ENCODE measurements at regions not wholly inside any gene's neighbourhood (a gene's known extent, or its start where the extent isn't known, plus 50 kb on each side); places are given as distances from the start of the nearest gene placed in this dataset.

DNA sequence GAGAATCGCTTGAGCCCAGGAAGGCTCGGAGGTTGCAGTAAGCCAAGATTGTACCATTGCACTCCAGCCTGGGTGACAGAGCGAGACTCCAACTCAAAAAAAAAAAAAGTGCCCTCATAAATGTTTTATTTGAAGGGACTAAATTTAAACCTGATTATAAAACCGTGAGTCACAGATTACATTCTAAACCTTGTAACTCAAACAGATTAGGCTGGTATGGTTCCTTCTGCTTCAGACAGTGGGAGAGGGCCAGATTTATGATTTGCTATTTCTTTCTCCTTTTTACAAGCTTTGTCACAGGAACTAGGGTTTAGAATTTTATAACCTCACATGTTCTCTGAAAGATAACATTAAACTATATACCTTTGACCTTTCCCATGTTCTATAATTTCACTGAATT, 801.2 kb upstream of the ZWINT start:
- TF ChIP-seq CTCF (conservative IDR thresholded peaks at IDR 0.05; ENCODE audit: low read length) (no peak), EZH2phosphoT487 (IDR thresholded peaks at IDR 0.05; ENCODE audit: borderline replicate concordance) (no peak)
- H3K4me3 ChIP-seq (ENCODE audit: low read length, poor library complexity, severe bottlenecking) = no peak overlapping the region
- H3K4me1 ChIP-seq (ENCODE audit: insufficient read depth, low read length, poor library complexity, severe bottlenecking) = no peaks in the 10 kb centered on the region
- no peaks in the 10 kb centered on the region for H4K20me1 ChIP-seq (ENCODE audit: insufficient read depth, low read length, poor library complexity, severe bottlenecking)
- H3K79me2 ChIP-seq (ENCODE audit: insufficient read depth, low read length) = no peaks in the 10 kb centered on the region
- no peaks in the 10 kb centered on the region for H3K27me3 ChIP-seq (ENCODE audit: insufficient read depth, low read length, poor library complexity, severe bottlenecking)
- no peak overlapping the region for H3K4me2 ChIP-seq (ENCODE audit: low read depth, low read length, poor library complexity, severe bottlenecking)
- no peaks in the 10 kb centered on the region for H3K36me3 ChIP-seq (ENCODE audit: insufficient read depth, low read length)
- H3K9ac ChIP-seq (ENCODE audit: low read depth, low read length, poor library complexity, severe bottlenecking) = no peak overlapping the region
- no peaks in the 10 kb centered on the region for H3K9me3 ChIP-seq (ENCODE audit: insufficient read depth, low read depth, low read length)
- H3F3A ChIP-seq (ENCODE audit: low read depth) = no peaks in the 10 kb centered on the region
- no peak overlapping the region for H2AFZ ChIP-seq (ENCODE audit: low read length)
- H3K9me2 ChIP-seq (replicated peaks; ENCODE audit: low read depth, low read length) = no peaks in the 10 kb centered on the region

DNA sequence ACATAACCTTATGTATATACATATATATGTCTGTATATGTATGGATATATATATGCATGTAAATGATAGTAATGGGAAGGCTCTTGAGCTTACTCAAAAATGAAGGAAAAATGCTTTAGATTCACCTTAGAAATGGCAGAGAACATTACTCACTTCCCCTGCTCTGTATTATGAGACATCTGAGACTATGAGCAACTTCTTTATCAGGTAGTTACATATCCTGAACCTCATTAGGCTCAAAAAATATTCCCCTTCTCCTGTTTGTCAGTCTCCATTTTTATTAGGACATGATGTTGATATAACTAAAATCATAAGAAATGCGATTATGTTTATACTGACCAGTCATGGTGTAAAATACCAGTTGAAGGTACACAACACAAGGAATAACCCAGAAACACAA, 800.1 kb upstream of the ZWINT start:
- no peaks in the 10 kb centered on the region for H3K36me3 ChIP-seq (ENCODE audit: insufficient read depth, low read length)
- H3K27me3 ChIP-seq (ENCODE audit: insufficient read depth, low read length, poor library complexity, severe bottlenecking) = no peaks in the 10 kb centered on the region
- H3K4me2 ChIP-seq (ENCODE audit: low read depth, low read length, poor library complexity, severe bottlenecking) = no peak overlapping the region
- H2AFZ ChIP-seq (ENCODE audit: low read length) = no peak overlapping the region
- H3K9me3 ChIP-seq (ENCODE audit: insufficient read depth, low read depth, low read length) = no peaks in the 10 kb centered on the region
- no peaks in the 10 kb centered on the region for H4K20me1 ChIP-seq (ENCODE audit: insufficient read depth, low read length, poor library complexity, severe bottlenecking)
- TF ChIP-seq EZH2phosphoT487 (IDR thresholded peaks at IDR 0.05; ENCODE audit: borderline replicate concordance) = no peak
- TF ChIP-seq CTCF (conservative IDR thresholded peaks at IDR 0.05; ENCODE audit: low read length) = no peak
- H3K9me2 ChIP-seq (replicated peaks; ENCODE audit: low read depth, low read length) = no peaks in the 10 kb centered on the region
- H3K79me2 ChIP-seq (ENCODE audit: insufficient read depth, low read length) = no peaks in the 10 kb centered on the region
- H3F3A ChIP-seq (ENCODE audit: low read depth) = no peaks in the 10 kb centered on the region
- H3K9ac ChIP-seq (ENCODE audit: low read depth, low read length, poor library complexity, severe bottlenecking) = no peak overlapping the region
- no peaks in the 10 kb centered on the region for H3K4me1 ChIP-seq (ENCODE audit: insufficient read depth, low read length, poor library complexity, severe bottlenecking)
- no peak overlapping the region for H3K4me3 ChIP-seq (ENCODE audit: low read length, poor library complexity, severe bottlenecking)

DNA sequence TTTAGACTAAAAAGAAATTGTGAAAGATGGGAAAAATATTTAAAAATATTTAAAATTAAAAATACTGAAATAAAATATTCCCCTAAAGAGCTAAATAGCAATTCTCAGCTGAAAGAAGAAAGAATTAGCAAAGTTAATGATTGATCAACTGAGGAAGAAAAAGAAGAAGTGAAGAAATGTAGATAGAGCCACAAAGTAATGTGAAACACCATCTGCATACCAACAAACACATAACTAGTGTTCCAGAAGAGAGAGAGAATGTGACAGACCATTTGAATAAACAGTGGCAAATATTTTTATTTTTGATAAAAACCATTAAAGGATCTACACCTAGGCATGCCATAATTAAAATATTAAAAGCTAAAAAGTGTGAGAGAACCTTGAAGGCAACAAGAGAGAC, 784.5 kb upstream of the ZWINT start:
- no peak for TF ChIP-seq CTCF (conservative IDR thresholded peaks at IDR 0.05; ENCODE audit: low read length)
- no peak for TF ChIP-seq EZH2phosphoT487 (IDR thresholded peaks at IDR 0.05; ENCODE audit: borderline replicate concordance)
- no peaks in the 10 kb centered on the region for H3K9me2 ChIP-seq (replicated peaks; ENCODE audit: low read depth, low read length)
- no peaks in the 10 kb centered on the region for H3K79me2 ChIP-seq (ENCODE audit: insufficient read depth, low read length)
- H3K4me3 ChIP-seq (ENCODE audit: low read length, poor library complexity, severe bottlenecking) = no peak overlapping the region
- no peaks in the 10 kb centered on the region for H3K9me3 ChIP-seq (ENCODE audit: insufficient read depth, low read depth, low read length)
- no peaks in the 10 kb centered on the region for H3K36me3 ChIP-seq (ENCODE audit: insufficient read depth, low read length)
- no peaks in the 10 kb centered on the region for H4K20me1 ChIP-seq (ENCODE audit: insufficient read depth, low read length, poor library complexity, severe bottlenecking)
- H2AFZ ChIP-seq (ENCODE audit: low read length) = no peak overlapping the region
- H3K27me3 ChIP-seq (ENCODE audit: insufficient read depth, low read length, poor library complexity, severe bottlenecking) = no peaks in the 10 kb centered on the region
- H3K4me1 ChIP-seq (ENCODE audit: insufficient read depth, low read length, poor library complexity, severe bottlenecking) = no peaks in the 10 kb centered on the region
- H3F3A ChIP-seq (ENCODE audit: low read depth) = no peaks in the 10 kb centered on the region
- no peak overlapping the region for H3K9ac ChIP-seq (ENCODE audit: low read depth, low read length, poor library complexity, severe bottlenecking)
- no peak overlapping the region for H3K4me2 ChIP-seq (ENCODE audit: low read depth, low read length, poor library complexity, severe bottlenecking)
